HEK293T (cell line): ENCODE measurements at regions not wholly inside any gene's neighbourhood (a gene's known extent, or its start where the extent isn't known, plus 50 kb on each side); places are given as distances from the start of the nearest gene placed in this dataset.

ENCODE experiments used
- ARNT ChIP-seq: fragments of 450-650 bp; IDR thresholded peaks from 2 replicates; pipeline ENCODE4 v1.6.1; 2017; ENCODE audit warnings: mild to moderate bottlenecking
- BHLHE40 ChIP-seq: fragments of 450-650 bp; IDR thresholded peaks from 2 replicates; pipeline ENCODE4 v1.6.1; 2016; ENCODE audit warnings: mild to moderate bottlenecking, moderate library complexity, borderline replicate concordance
- FOXA1 ChIP-seq: fragments of 450-650 bp; IDR thresholded peaks from 2 replicates; pipeline ENCODE4 v1.6.1; 2016; ENCODE audit warnings: mild to moderate bottlenecking
- FOXK2 ChIP-seq: fragments of 450-650 bp; IDR thresholded peaks from 2 replicates; pipeline ENCODE4 v1.6.1; 2016; ENCODE audit warnings: mild to moderate bottlenecking
- FOXM1 ChIP-seq: fragments of 450-650 bp; IDR thresholded peaks from 2 replicates; pipeline ENCODE4 v1.6.1; 2017; ENCODE audit warnings: mild to moderate bottlenecking, borderline replicate concordance
- HDGF ChIP-seq: fragments of 450-650 bp; IDR thresholded peaks from 2 replicates; pipeline ENCODE4 v1.6.1; 2017; ENCODE audit warnings: antibody characterized with exemption, borderline replicate concordance
- L3MBTL2 ChIP-seq: fragments of 450-650 bp; conservative IDR thresholded peaks from 2 replicates; pipeline ENCODE4 v1.6.1; 2016; ENCODE audit warnings: mild to moderate bottlenecking
- NFRKB ChIP-seq: fragments of 450-650 bp; IDR thresholded peaks from 2 replicates; pipeline ENCODE4 v1.6.1; 2016; ENCODE audit warnings: mild to moderate bottlenecking, moderate library complexity
- PKNOX1 ChIP-seq: fragments of 450-650 bp; IDR thresholded peaks from 2 replicates; pipeline ENCODE4 v1.6.1; 2016
- SP1 ChIP-seq: fragments of 450-650 bp; IDR thresholded peaks from 2 replicates; pipeline ENCODE4 v1.6.1; 2017
- SUZ12 ChIP-seq: fragments of 450-650 bp; IDR thresholded peaks from 2 replicates; pipeline ENCODE4 v1.6.1; 2016; ENCODE audit warnings: mild to moderate bottlenecking
- ZNF384 ChIP-seq: fragments of 450-650 bp; IDR thresholded peaks from 2 replicates; pipeline ENCODE4 v1.6.1; 2016

GRCh38 chr11:15580056-15580774, 465.5 kb downstream of the INSC start:
- TF ChIP-seq SUZ12 = no peak
- TF ChIP-seq FOXM1 = no peak
- no peak for TF ChIP-seq HDGF
- TF ChIP-seq ZNF384 = no peak
- no peak for TF ChIP-seq BHLHE40
- no peak for TF ChIP-seq NFRKB
- no peak for TF ChIP-seq ARNT
- no peak for TF ChIP-seq FOXK2
- no peak for TF ChIP-seq L3MBTL2
- no peak for TF ChIP-seq SP1
- no peak for TF ChIP-seq FOXA1
- TF ChIP-seq PKNOX1 = no peak
